ENCODE measurements at regions not wholly inside any gene's neighbourhood (a gene's known extent, or its start where the extent isn't known, plus 50 kb on each side); places are given as distances from the start of the nearest gene placed in this dataset.

DNA sequence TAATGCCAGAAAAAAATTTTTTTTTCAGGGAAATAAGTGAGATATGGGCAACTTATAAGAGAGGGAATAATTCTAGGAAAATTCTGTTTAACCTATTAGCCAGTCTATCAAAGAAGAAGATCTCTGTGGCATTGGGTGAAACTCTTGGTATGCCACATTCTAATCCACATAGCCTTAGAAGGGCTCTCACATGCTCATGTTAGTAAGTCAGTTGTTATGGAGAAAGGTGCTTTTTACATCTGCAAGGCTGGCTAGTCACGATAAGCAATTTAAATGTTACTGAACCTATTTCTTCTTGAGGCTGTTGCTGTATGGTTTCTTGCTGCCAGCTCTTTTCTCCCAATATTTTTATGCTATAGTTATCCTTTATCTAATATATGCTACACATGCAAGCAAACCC lies 89.9 kb upstream of the MAGI1 start:
- no peak for DNase-seq

DNA sequence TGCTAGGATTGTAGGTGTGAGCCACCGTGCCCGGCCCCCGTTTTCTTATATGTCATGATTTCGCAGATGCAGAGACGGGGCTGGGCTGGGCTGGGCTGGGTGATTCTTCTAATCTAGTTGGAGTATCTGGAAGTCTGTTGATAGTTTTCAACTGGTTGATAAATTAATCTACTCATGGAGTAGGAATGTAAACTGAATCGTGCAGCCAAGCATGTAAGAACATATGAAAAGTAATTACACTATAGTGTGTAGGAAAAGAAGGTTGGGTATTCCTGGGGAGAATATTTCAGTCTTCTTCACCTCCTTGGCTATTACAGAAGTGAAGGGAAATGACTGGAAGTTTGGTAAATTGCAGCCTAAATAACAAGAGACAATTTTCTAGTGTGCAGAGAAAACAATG lies 82.6 kb upstream of the MAGI1 start:
- no peak for DNase-seq

DNA sequence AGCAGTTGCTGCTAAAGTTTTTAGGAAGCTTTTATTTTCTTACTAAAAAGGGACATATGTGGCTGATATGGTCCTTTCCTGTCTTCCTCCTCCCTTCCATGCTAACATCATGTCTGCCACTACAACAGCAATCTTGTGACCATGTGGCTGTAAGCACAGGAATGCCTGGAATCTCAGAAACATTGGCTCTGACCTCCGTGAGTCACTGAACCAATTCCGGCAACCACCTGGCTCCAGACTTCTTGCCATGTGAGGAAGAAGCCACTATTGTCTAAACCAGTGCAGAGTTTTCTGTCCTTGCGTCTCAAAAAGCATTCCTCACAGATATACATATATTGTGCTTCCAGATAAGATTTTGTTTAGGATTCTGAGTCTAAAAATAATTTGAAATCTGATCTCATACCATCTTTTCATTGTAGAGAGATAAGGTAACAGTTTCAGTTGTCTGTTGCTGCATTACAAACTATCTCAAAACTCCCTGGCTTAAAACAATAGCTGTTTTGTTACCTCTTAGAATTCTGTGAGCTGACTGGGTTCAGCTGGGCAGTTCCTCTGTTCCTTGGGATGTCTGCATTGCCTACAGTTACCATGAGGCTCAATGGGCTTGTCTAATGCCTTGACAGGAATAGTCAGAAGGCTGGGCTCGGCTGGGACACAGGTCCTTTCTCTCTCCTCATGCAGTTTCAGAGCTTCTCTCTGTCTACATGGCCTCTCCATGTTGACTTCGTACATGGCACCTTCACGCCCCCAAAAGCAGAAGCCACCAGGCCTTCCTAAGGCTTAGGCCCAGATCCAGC lies 77.3 kb upstream of the MAGI1 start:
- DNase-seq: no peak

DNA sequence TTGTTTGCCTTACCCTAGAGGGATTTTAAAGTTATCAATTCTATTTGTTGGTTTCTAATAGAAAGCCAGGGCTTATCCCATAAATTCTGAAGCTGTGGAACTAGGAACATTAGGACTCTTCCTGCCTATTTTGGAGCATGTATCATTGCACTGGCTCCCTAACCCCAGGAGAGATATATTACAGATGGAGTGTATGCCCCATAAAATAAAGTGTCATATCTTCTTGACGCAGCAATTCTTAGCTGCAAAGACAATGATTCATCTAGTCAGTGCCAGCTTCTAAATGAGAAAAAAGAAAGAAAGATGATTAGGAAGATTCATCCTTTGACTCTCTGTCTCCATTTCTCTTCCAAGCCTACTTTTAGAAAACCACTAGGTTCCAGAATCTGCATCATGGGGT lies 74.8 kb upstream of the MAGI1 start:
- DNase-seq: no peak

DNA sequence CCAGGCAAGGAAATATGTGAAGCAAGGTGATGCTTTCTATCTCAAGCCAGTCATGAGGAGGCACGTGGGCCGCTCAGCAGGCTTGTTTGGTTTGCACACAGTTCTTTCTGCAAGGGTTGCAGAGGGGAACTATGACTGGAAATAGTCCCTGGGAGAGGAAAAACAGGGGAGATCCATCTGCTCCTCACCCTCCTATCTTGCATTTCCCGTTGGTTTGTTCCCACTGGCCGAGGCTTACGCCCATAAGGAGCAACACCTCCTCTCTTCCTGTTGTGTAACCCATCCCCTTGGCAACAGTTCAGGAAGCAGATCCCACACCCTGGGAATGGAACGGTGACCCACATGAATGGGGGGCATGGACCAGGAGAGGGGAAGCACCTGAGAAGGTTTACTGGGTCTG lies 72.1 kb upstream of the MAGI1 start:
- DNase-seq: no peak

DNA sequence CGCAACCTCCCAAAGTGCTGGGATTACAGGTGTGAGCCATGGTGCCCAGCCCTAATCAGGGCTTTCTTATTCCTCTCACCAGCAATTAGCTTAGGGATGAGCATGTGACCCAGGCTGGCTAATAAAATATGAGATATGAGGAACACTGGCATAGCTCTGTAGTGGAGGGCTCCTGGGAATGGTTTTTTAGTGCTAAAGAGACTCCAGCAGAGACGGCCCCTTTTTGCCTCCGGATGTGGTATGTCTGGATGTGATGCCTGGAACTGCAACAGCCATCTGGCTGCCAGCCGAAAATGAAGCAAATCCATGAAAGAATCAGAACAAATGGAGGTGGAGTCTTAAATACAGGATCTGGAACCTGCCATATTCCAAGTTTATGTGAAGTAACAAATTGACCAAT lies 69.1 kb upstream of the MAGI1 start:
- DNase-seq: no peak

DNA sequence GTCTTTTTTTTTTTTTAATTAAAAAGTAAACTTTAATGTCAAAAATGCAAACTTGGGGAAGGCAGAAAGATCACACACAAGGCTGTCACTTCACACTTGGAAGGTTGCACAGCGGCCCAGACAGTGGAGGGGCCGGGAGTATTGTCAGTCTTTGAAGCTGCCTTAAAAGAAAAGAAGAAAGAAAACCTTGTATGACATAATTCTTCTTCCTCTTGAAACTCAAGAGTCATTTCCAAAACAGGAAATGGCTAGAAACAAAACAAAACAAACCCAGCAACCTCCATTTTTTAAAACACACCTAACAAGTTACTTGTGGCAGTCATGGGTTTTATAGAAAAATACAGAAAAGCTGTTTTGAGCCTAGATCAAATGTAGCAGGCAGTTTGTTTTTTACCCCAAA lies 68.1 kb upstream of the MAGI1 start:
- no peak for DNase-seq

DNA sequence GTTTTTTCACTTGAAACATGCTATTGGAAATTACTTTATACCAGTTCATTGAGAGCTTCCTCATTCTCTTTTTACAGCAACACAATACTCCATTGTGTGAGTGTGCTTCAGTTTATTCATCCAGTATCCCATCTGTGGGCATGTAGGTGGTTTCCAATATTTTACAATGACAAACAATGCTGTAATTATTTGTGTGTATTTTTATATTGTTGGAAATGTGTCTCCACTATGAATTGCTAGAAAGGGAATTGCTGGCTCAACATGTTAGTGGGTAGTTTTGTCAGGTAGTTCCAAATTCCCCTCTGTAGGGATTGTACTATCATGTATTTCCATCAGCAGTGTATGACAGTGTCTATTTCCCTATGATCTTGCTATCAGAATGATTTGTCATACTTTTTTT lies 65.8 kb upstream of the MAGI1 start:
- no peak for DNase-seq

DNA sequence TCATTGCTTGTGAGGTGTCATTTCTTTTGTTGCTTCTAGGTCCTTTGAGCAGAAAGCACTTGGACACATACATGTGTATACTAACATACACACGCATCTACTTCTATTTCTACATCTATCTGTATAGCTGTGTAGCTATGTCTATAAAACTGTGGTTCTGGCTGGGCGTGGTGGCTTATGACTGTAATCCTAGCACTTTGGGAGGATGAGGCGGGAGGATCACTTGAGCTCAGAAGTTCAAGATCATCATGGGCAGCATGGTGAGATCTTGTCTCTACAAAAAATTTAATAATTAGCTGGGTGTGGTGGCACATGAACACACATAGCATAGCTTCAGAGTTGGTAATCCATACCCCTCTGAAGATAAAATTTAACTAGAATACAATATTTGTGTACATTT lies 65.0 kb upstream of the MAGI1 start:
- no peak for DNase-seq

DNA sequence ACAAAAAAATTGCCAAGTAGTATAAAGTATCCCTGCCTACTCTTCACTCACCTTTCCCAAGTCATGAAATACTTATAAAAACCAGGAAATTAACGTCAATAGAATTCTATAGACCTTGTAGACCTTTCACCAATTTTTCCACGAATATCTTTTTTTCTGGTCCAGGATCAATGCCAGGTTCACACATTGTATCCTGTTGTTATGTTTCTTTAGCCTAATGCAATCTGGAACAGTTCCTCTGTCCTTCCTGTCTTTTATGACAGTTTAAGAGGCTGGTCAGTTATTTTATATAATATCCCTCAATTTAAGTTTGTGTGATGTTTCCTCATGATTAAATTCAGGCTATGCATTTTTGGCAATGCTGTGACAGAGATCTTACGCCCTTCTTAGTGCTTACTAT lies 63.2 kb upstream of the MAGI1 start:
- no peak for DNase-seq

DNA sequence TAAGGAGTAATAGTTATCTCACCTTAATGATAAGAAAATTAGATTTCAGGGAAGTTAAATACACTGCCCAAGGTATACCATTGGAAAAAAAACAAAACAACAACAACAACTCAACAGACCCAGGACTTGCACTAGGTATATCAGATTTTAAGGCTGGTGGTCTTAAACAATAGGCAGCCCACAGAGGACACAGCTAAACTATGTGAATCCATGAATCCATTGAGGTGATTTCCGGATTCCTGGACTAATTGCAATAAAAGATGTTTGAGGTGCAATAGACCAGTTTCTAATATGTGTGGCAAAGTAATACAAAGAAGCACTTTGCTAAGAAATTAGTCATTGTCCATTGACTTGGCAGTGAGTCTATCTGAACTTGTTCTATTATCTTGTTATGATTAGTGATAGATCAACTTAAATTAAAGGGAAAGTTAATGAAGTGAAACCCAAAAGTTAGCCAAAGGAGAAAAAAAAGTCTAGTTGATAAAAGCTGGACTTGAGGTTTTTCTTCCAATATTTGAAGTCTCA lies 60.9 kb upstream of the MAGI1 start:
- no peak for DNase-seq

DNA sequence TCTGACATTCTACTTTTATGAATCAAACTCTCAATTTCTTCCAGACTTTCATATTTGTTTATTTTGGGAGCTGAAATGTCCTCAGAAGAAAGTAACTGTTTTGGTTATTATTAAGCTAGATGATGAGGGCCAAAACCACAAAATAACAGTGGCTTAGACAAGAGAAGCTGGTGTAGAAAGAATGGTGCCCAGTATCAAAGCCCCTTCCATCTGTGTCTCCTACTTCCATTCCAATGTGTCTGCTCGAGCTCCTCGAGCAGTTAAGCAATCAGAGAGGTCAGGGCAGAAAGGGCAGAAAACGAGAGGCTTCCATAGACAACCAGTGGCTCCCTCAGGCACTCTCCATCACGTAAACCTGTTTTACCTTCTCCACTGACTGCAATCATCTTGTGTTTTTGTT lies 59.7 kb upstream of the MAGI1 start:
- no peak for DNase-seq

DNA sequence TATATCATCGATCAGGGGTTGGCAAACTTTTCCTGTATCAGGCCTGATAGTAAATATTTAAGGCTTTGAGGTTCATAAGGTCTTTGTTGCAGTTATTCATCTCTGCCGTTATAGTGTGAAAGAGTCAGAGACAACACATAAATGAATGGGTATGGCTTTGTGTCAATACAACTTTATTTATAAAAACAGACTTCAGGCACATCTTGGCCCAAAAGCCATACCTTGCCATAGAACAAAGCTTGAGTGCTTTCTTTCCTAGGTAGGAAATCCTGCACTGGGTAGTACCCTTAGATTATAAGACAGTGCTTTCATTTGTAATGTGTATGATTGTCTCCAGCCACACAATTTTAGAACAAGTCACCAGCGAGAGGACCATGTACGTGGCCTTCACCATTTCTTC lies 58.9 kb upstream of the MAGI1 start:
- no peak for DNase-seq

DNA sequence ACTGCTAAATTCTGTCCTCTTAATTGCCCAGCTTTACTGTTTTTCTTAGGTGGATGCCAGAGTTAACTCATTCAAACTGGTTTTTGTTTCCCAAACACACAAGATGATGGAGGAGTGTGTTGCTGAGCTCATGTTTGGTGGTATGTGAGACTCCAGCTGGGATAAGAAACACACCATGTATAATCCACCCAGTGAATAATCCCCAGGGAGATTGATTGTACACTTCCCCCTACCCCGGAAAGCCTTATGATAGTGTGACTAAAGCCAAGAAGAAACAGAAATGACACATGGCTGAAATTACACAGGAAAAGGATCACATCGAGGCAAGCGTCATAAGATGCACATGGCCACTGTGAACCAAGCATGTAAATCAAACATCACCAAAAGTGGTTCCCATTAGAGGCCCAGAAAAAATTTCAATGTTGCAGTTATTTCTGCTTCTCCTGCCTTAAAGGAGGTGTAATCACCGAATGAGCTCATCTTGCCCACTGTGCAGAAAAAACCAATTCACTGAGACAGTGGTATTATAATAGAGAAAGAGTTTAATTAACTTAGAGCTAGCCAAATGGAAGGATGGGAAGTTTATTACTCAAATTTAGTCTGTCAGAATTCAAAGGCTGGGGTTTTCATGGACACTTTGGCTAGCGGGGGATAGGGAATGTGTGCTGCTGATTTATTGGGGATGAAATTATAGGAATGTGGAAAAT lies 56.7 kb upstream of the MAGI1 start:
- DNase-seq: no peak

DNA sequence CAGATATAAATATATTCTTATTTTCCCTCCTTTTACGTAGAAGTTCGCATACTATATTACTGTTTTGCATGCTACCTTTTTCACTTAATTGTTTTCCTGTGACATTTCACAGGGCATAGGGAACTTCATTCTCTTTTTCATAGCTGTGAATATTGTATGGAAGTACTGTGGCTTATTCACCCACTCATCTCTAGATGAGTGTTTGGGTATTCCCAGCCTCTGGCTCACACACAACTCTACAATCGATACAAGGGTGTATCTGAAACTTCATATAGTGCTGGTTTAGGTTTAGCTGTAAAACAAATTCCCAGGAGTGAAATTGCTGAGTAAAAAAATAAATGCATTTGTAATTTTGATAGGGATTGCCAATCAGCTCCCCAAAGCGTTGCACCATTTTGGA lies 55.3 kb upstream of the MAGI1 start:
- DNase-seq: no peak

DNA sequence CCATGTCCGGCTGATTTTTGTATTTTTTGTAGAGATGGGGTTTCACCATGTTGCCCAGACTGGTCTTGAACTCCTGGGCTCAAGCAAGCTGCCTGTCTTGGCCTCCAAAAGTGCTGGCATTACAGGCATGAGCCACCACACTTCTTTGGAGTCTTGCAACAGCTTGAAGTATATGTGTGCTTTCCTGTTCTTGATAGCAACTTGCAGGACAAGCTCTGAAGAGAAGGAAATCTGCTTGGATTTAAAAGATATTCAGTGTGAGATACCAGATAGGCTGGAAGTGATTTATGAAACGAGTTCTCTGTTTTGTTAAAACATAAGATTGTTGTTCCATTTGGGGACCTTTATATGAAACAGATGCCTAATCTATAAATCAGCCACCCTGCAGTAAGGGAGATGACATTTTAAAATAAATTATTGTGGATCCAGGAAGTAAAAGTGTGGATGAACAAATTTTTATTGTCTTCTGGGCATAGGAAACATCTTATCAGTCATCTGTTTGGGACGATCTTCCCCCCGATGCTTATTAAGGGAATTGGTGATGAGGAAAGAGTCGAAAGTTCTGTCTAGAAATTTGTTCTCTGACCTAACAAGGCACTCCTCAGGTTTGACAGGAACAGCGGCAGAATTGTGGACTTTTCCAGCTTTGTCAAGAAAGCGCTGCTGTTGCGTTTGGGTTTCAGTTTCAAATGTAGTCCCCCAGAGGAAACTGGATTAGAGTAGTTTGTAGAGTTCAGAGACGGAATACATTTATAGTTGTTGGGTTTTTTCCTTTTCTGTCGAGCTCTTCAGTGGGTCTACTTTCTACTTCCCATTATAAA lies 53.7 kb upstream of the MAGI1 start:
- DNase-seq: no peak
